ENCODE measurements at regions not wholly inside any gene's neighbourhood (a gene's known extent, or its start where the extent isn't known, plus 50 kb on each side); places are given as distances from the start of the nearest gene placed in this dataset.

GRCh38 chr4:30525662-30526315 is 194.4 kb upstream of the PCDH7 start:
- Histone ChIP-seq H3K4me3 (ENCODE audit: low read depth, low read length) (no peak overlapping the region), H3K9me3 (ENCODE audit: control insufficient read depth, insufficient read depth, low read depth, low read length) (no peaks in the 10 kb centered on the region), H3K4me1 (ENCODE audit: control insufficient read depth, insufficient read depth, low read length) (no peaks in the 10 kb centered on the region), H3K27ac (ENCODE audit: extremely low read depth, low read depth, low read length) (no peak overlapping the region), H3K36me3 (ENCODE audit: control insufficient read depth in 2 of 2, insufficient read depth in 1 of 2, low read length in 2 of 2) (no peaks in the 10 kb centered on the region)
- ChIA-PET CTCF (interaction anchor here (0.8 kb wide), 1 partner anchor 192 kb away, joined by 3 read pairs; no protein-coding TSS in a partner anchor), POLR2A (no interaction called here)
- no peak for TF ChIP-seq ZNF114 (tag by site-specific recombination; IDR thresholded peaks at IDR 0.05)
- TF ChIP-seq ZNF585B (tag by site-specific recombination; IDR thresholded peaks at IDR 0.05) = peak; percentile 22; the same call in 1 of the 2 replicates

- ChIA-PET POLR2A (no interaction called here), CTCF (no interaction called here)
- TF ChIP-seq ZNF645 (tag by site-specific recombination; IDR thresholded peaks at IDR 0.05) (no peak), REPIN1 (tag by site-specific recombination; IDR thresholded peaks at IDR 0.05; ENCODE audit: low read depth) (no peak), ZNF530 (tag by site-specific recombination; IDR thresholded peaks at IDR 0.05; ENCODE audit: low read depth) (no peak), REST (tag by site-specific recombination; IDR thresholded peaks at IDR 0.05) (no peak), HOXC10 (CRISPR knock-in tag; IDR thresholded peaks at IDR 0.05) (no peak), ZNF624 (tag by site-specific recombination; IDR thresholded peaks at IDR 0.05) (no peak), ZBTB10 (tag by site-specific recombination; IDR thresholded peaks at IDR 0.05) (no peak), ZBTB7A (tag by site-specific recombination; IDR thresholded peaks at IDR 0.05; ENCODE audit: low read depth) (no peak), ZNF335 (tag by site-specific recombination; conservative IDR thresholded peaks at IDR 0.05) (no peak), ZNF202 (tag by site-specific recombination; IDR thresholded peaks at IDR 0.05; ENCODE audit: borderline replicate concordance) (no peak), HOXA7 (CRISPR knock-in tag; IDR thresholded peaks at IDR 0.05; ENCODE audit: borderline replicate concordance) (no peak), ZNF580 (tag by site-specific recombination; IDR thresholded peaks at IDR 0.05) (no peak), ZNF514 (tag by site-specific recombination; IDR thresholded peaks at IDR 0.05) (no peak), ZNF704 (tag by site-specific recombination; IDR thresholded peaks at IDR 0.05) (no peak), ZNF701 (tag by site-specific recombination; IDR thresholded peaks at IDR 0.05) (no peak), ZNF707 (tag by site-specific recombination; IDR thresholded peaks at IDR 0.05) (no peak), HOXD13 (CRISPR knock-in tag; IDR thresholded peaks at IDR 0.05; ENCODE audit: borderline replicate concordance) (no peak)
- Histone ChIP-seq H3K4me3 (ENCODE audit: low read depth, low read length) (no peak overlapping the region), H3K4me1 (ENCODE audit: control insufficient read depth, insufficient read depth, low read length) (no peaks in the 10 kb centered on the region), H3K9me3 (ENCODE audit: control insufficient read depth, insufficient read depth, low read depth, low read length) (no peaks in the 10 kb centered on the region), H3K27ac (ENCODE audit: extremely low read depth, low read depth, low read length) (no peak overlapping the region), H3K36me3 (ENCODE audit: control insufficient read depth in 2 of 2, insufficient read depth in 1 of 2, low read length in 2 of 2) (no peaks in the 10 kb centered on the region)
Measured at GRCh38 chr4:30535255-30535654, 184.9 kb upstream of the PCDH7 start.
